Chondrocyte (in vitro differentiated cells): ENCODE measurements at regions not wholly inside any gene's neighbourhood (a gene's known extent, or its start where the extent isn't known, plus 50 kb on each side); places are given as distances from the start of the nearest gene placed in this dataset.

Experiments used
- DNase-seq: peaks from one replicate; pipeline ENCODE4 v3.0.0; 2021; ENCODE audit warnings: mixed read lengths, low spot score
- H3K27ac Mint-ChIP-seq: one replicate; pipeline ENCODE4 v1.8.0; 2021; ENCODE audit warnings: mild to moderate bottlenecking, moderate library complexity, mixed read lengths; ENCODE audit not compliant: unreplicated experiment
- H3K27me3 Mint-ChIP-seq: 2 replicates; pipeline ENCODE4 v1.8.0; 2021; ENCODE audit warnings: low read depth, mixed read lengths
- H3K36me3 Mint-ChIP-seq: 2 replicates; pipeline ENCODE4 v1.8.0; 2021; ENCODE audit warnings: low read depth, mixed read lengths
- H3K4me1 Mint-ChIP-seq: 2 replicates; pipeline ENCODE4 v1.8.0; 2021; ENCODE audit warnings: low read depth, mild to moderate bottlenecking, mixed read lengths
- H3K4me3 Mint-ChIP-seq: one replicate; pipeline ENCODE4 v1.8.0; 2021; ENCODE audit warnings: mild to moderate bottlenecking, moderate library complexity, mixed read lengths; ENCODE audit not compliant: unreplicated experiment
- H3K9me3 Mint-ChIP-seq: 2 replicates; pipeline ENCODE4 v1.8.0; 2021; ENCODE audit warnings: low read depth, mixed read lengths
- CTCF ChIP-seq: fragments of 200-600 bp; sonication (generic); IDR thresholded peaks from 2 replicates; pipeline ENCODE4 v1.5.0; 2021; ENCODE audit warnings: antibody characterized with exemption, mild to moderate bottlenecking, moderate library complexity

- Mint-ChIP-seq H3K27ac (no peak overlapping the region), H3K4me3 (no peak overlapping the region), H3K27me3 (no peaks in the 10 kb centered on the region), H3K36me3 (no peaks in the 10 kb centered on the region), H3K4me1 (peaks cover 9% of the 10 kb centered on the region), H3K9me3 (no peaks in the 10 kb centered on the region)
- no peak for TF ChIP-seq CTCF
- DNase-seq: no peak
Observed at GRCh38 chr2:64828261-64828660, 160.9 kb upstream of the SLC1A4 start.

GRCh38 chr2:64829525-64829924 lies 159.7 kb upstream of the SLC1A4 start:
- peaks cover 9% of the 10 kb centered on the region for H3K4me1 Mint-ChIP-seq
- H3K36me3 Mint-ChIP-seq: no peaks in the 10 kb centered on the region
- H3K27me3 Mint-ChIP-seq: no peaks in the 10 kb centered on the region
- no peaks in the 10 kb centered on the region for H3K9me3 Mint-ChIP-seq
- no peak for TF ChIP-seq CTCF
- no peak for DNase-seq
- no peak overlapping the region for H3K4me3 Mint-ChIP-seq
- no peak overlapping the region for H3K27ac Mint-ChIP-seq

GRCh38 chr2:64831134-64831976 lies 157.8 kb upstream of the SLC1A4 start:
- peak overlapping the region; percentile 75 for H3K27ac Mint-ChIP-seq
- H3K27me3 Mint-ChIP-seq: no peaks in the 10 kb centered on the region
- peak; percentile 92 for TF ChIP-seq CTCF
- H3K9me3 Mint-ChIP-seq: no peaks in the 10 kb centered on the region
- peak; percentile 94 for DNase-seq
- no peaks in the 10 kb centered on the region for H3K36me3 Mint-ChIP-seq
- no peak overlapping the region for H3K4me3 Mint-ChIP-seq
- peaks cover 9% of the 10 kb centered on the region for H3K4me1 Mint-ChIP-seq

- TF ChIP-seq CTCF: peak; percentile 39
- Mint-ChIP-seq H3K36me3 (no peaks in the 10 kb centered on the region), H3K27ac (no peak overlapping the region), H3K4me1 (peaks cover 11% of the 10 kb centered on the region), H3K9me3 (no peaks in the 10 kb centered on the region), H3K27me3 (no peaks in the 10 kb centered on the region), H3K4me3 (no peak overlapping the region)
- DNase-seq: no peak
Observed at GRCh38 chr2:64831977-64832328, 157.2 kb upstream of the SLC1A4 start.

- H3K4me1 Mint-ChIP-seq: peaks cover 19% of the 10 kb centered on the region
- no peak for DNase-seq
- no peaks in the 10 kb centered on the region for H3K27me3 Mint-ChIP-seq
- H3K36me3 Mint-ChIP-seq: no peaks in the 10 kb centered on the region
- H3K27ac Mint-ChIP-seq: no peak overlapping the region
- no peak overlapping the region for H3K4me3 Mint-ChIP-seq
- H3K9me3 Mint-ChIP-seq: no peaks in the 10 kb centered on the region
- no peak for TF ChIP-seq CTCF
Observed at GRCh38 chr2:64832936-64833335, 156.3 kb upstream of the SLC1A4 start.
